Hypothalamus (tissue), 51 donors: ENCODE measurements at regions not wholly inside any gene's neighbourhood (a gene's known extent, or its start where the extent isn't known, plus 50 kb on each side); places are given as distances from the start of the nearest gene placed in this dataset.

ENCODE experiments used
- DNase-seq, 51 donors: peaks; one replicate each; lab custom pipeline; 2025; lab: John Stamatoyannopoulos, UW

DNA sequence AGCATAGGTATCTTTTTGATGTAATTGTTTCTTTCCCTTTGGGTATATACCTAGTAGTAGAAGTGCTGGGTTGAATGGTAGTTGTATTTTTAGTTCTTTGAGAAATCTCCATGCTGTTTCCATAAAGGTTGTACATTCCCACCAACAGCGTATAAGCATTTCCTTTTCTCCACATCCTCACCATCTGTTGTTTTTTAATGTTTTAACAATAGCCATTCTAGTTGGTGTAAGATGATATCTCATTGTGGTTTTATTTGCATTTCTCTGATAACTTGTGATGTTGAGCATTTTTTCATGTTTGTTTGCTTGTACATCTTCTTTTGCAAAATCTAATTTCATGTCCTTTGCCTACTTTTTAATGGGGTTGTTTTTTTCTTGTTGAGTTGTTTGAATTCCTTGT lies 80.0 kb upstream of the TMC3 start:
- no peak for DNase-seq

DNA sequence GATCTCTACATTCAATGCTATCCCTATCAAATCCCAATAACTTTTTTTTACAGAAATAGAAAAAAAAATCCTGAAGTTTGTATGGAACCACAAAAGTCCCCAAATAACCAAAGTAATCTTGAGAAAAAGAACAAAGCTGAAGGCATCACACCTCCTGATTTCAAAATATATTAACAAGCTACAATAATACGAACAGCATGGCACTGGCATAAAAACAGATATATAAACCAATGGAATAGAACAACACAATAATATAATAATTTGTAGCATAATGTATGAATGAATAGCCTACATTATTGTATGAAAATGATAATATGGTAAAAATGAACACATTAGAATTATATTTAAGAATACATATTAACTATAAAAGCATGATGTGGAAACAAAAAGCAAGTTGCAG lies 76.7 kb upstream of the TMC3 start:
- no peak for DNase-seq

DNA sequence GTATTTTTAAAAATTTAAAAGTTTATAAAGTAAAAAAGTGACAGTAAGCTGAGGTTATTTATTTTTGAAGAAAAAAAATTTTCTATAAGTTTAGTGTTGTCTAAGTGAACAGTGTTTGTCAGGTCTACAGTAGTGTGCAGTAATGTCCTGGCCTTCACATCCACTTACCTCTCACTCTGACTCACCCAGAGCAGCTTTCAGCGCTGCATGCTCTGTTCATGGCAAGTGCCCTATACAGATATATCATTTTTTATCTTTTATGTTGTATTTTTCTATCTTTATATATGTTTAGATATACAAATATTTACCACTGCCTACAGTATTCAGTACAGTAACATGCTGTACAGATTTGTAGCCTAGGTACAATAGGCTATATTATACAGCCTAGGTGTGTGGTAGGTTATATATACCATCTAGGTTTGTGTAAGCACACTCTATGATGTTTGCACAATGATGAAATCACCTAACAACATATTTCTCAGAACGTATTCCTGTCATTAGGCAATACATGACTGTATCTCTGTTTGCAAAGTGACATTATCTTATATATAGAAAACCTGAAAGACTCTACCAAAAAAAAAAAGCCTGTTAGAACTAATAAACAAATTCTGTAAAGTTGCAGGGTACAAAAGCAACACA lies 75.9 kb upstream of the TMC3 start:
- no peak for DNase-seq

DNA sequence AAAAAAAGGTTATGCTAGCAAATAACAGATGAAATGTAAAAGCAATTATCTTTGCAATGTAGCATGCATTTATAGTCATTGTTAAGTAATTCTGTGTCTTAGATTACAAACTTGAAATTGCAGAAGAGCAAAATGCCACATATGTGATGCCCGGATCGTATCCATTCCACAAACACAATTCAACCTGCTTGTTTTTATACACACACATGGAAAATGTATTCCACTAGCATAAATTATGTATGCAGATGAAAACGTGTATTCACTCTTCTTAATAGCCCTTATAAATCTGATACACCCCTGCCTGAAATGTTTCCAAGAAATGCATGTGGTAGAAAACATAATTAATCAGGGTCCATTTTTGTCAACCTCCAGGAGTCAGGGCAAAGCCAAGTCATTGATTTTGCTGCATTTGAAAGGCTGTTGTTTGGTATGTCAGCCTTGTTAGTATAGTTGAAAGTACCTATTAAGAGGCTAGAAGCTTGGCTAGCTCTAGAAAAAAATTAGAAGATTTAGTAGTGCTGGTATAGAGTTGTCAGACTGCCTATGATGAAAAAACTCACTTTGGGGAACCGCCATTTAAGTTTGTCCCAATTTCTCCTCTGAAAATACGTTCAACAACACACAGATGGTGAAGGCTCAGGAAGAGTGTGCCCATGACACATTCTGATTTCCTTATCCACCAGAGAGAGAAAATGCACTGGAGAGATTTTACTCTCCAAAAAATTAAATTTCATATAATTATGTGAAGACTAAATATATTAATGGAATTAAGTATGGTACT lies 69.2 kb upstream of the TMC3 start:
- no peak for DNase-seq

DNA sequence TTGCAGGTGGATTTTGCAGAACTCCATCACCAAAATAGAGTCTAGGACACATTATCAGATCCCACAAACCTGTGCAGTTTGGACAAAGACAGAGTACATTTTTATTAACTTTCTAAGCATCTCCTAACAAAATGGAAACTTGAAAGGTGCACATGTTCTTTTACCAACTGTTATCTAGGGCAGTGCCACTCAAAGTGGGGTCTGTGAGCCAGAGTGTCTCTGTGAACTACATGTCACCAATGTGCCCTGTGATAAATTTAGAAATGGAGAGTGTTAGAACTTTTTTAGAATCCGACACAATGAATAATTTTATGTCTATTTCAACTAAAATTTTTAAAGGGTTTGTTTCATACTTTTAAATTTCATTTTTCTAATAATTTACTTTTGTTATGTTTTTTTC lies 68.4 kb upstream of the TMC3 start:
- DNase-seq, result no peak

DNA sequence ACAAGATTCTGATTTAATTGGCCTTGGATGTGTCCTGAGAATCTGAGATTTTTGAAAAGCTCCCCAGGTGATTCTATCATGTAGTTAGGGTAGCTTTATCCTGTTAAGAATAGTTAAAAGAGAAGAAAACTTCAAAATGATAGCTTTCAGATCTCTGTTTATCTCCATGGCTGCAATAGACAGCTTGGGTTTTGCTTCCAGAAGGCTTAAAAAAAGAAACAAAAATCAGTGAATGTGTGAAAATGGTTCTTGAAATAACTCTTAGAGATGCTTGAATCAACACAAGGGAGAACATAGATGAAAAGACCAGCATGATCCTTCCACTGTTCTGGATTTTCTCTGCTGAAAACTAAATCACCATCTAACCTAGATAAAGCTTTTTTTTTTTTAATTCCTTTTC lies 60.8 kb upstream of the TMC3 start:
- DNase-seq, result no peak

DNA sequence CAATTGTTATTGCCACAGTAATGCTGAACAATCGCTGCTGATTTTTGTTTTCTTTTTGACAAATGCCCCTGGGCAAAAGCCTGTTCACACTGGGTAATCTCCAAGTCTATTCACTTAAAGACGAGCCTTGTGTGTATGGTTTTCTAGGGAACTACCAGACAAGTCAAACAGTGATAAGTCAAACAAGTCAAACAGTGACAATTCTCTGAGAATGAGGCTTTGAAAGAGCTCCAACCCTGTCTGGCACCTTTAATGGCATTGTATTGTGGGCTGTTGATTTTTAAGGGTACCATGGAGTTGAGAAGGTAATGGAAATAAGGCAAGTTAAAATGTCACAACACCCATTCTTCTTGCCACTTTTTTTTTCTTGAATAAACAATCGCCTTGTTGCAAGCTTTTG lies 59.4 kb upstream of the TMC3 start:
- no peak for DNase-seq

DNA sequence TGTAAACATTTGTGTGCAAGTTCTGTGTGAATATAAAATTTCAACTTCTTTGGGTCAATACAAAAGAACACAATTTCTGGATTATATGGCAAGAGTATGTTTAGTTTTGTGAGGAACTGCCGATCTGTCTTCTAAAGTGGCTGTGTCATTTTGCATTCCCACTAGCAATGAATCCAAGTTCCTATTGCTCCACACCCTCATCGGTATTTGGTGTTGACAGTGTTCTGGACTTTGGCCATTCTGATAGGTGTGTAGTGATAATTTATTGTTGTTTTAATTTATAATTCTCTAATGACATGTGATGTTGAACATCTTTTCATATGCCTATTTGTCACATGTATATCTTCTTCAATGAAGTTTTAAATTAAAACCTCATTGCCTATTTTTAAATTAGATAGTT lies 58.2 kb upstream of the TMC3 start:
- DNase-seq, result no peak

DNA sequence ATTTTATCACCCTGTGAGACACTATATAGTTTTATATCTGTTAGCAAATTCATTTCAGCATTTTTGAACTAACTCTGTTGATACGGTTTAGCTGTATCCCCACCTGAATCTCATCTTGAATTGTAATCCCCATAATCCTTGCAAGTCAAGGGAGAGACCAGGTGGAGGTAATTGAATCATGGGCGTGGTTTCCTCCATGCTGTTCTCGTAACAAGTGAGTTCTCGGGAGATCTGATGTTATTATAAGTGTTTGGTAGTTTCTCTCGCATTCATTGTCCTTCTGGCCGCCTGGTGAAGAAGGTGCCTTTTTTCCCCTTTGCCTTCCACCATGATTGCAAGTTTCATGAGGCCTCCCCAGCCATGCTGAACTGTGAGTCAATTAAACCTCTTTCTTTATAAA lies 53.2 kb upstream of the TMC3 start:
- no peak for DNase-seq

DNA sequence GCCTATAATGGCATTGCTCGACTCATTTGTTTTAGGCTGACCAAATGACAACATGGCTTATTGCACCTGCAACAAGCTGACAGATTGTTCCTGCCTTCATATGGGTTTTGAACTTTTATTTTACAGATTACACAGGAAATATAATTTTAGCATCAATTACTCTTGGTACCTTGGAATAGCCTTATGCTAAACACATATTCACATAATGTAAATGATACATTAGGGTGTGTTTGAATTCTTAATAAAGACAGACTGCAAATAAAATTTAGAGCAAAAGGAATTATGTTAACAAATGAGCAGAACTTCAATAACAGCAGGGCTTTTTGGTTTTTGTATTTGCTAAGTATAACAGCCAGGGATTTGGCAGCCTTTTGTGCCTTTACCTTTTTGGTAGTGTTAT lies 51.9 kb upstream of the TMC3 start:
- no peak for DNase-seq
